ENCODE measurements at regions not wholly inside any gene's neighbourhood (a gene's known extent, or its start where the extent isn't known, plus 50 kb on each side); places are given as distances from the start of the nearest gene placed in this dataset.

DNA sequence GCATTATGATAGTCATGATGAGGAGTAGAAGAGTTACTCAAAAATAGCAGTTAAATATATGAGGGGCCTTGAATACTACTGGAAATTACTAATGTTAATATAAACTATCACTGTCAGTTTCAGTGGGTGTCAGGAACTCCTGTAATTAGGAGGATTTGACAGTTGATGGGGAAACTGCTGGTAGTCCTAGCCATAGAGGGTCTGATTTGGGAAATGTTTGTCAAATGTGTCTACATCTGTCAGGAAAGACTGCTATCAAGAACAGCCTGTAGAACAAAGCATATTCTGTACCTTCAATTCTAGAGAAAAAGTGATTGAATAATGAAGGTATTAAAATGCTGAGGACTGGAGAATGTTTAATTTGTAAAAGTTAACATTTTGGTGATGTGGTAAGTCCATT, 567.9 kb downstream of the CDH9 start:
- H3K4me1 ChIP-seq = no peaks in the 10 kb centered on the region
- peaks cover 0 to 7% (median 0%) of the 10 kb centered on the region in 12 donors for H3K9me3 ChIP-seq
- H3K27me3 ChIP-seq = no peaks in the 10 kb centered on the region
- no peak overlapping the region for H3K27ac ChIP-seq
- no peak for TF ChIP-seq CTCF (IDR thresholded peaks at IDR 0.05)
- TF ChIP-seq POLR2A (IDR thresholded peaks at IDR 0.05) = no peak
- H3K36me3 ChIP-seq = no peaks in the 10 kb centered on the region
- DNase-seq (no peak), ATAC-seq (no peak)
- intact Hi-C loops (cut with DNase I) = no loop called here
- no peak overlapping the region for H3K4me3 ChIP-seq

DNA sequence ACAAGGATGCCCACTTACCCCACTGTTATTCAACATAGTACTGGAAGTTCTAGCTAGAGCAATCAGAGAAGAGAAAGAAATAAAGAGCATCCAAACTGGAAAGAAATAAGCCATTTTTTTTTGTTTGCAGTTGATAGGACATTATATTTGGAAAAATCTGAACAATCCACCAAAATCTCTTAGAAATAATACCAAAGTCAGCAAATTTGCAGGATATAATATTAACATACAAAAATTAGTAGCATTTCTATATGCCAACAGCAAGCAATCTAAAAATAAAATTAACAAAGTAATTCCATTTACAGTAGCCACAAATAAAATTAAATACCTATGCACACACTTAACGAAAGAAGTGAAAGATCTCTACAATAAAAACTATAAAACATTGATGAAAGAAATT, 599.3 kb downstream of the CDH9 start:
- Histone ChIP-seq H3K4me1 (no peaks in the 10 kb centered on the region), H3K27ac (no peak overlapping the region), H3K36me3 (no peaks in the 10 kb centered on the region), H3K27me3 (no peaks in the 10 kb centered on the region), H3K9me3 (peaks cover 0 to 6% (median 0%) of the 10 kb centered on the region in 12 donors), H3K4me3 (no peak overlapping the region)
- intact Hi-C loops (cut with DNase I) = no loop called here
- ATAC-seq (no peak), DNase-seq (no peak)
- 62 to 66% (median 64%) methylated on average over 1 of the region's 1 CpG for WGBS, 4 donors
- TF ChIP-seq POLR2A (IDR thresholded peaks at IDR 0.05) = no peak
- no peak for TF ChIP-seq CTCF (IDR thresholded peaks at IDR 0.05)

DNA sequence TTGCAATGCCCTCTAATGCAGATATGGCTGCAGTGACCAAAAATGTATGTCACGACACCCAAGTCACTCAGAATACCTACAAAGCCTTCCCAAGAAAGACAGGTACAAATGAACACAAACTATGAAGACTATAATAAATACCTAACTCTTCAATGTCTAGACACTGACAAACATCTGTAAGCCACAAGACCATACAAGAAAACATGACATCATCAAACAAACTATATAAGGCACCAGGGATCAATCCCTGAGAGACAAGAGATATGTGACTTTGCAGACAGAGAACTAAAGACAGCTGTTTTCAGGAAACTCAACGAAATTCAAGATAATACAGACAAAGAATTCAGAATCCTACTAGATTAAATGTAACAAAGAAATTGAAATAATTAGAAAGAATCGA, 603.7 kb downstream of the CDH9 start:
- ATAC-seq (no peak), DNase-seq (no peak)
- H3K36me3 ChIP-seq = no peaks in the 10 kb centered on the region
- H3K4me3 ChIP-seq = no peak overlapping the region
- WGBS, 4 donors = 54 to 65% (median 59%) methylated on average over 3 of the region's 3 CpGs
- no peaks in the 10 kb centered on the region for H3K4me1 ChIP-seq
- no peaks in the 10 kb centered on the region for H3K27me3 ChIP-seq
- H3K27ac ChIP-seq = no peak overlapping the region
- intact Hi-C loops (cut with DNase I) = no loop called here
- H3K9me3 ChIP-seq = peaks cover 0 to 5% (median 0%) of the 10 kb centered on the region in 12 donors
- TF ChIP-seq CTCF (IDR thresholded peaks at IDR 0.05) = no peak
- TF ChIP-seq POLR2A (IDR thresholded peaks at IDR 0.05) = no peak

GRCh38 chr5:26432386-26432785, 606.0 kb downstream of the CDH9 start:
- H3K4me3 ChIP-seq = no peak overlapping the region
- no peak for TF ChIP-seq POLR2A (IDR thresholded peaks at IDR 0.05)
- TF ChIP-seq CTCF (IDR thresholded peaks at IDR 0.05) = no peak
- ATAC-seq = no peak
- peaks cover 0 to 10% (median 0%) of the 10 kb centered on the region in 12 donors for H3K9me3 ChIP-seq
- no peak for DNase-seq
- H3K27me3 ChIP-seq = no peaks in the 10 kb centered on the region
- intact Hi-C loops (cut with DNase I) = no loop called here
- H3K27ac ChIP-seq = no peak overlapping the region
- no peaks in the 10 kb centered on the region for H3K4me1 ChIP-seq
- no peaks in the 10 kb centered on the region for H3K36me3 ChIP-seq

Measured in heart left ventricle (tissue), 16 donors.